ENCODE measurements at regions not wholly inside any gene's neighbourhood (a gene's known extent, or its start where the extent isn't known, plus 50 kb on each side); places are given as distances from the start of the nearest gene placed in this dataset.

DNA sequence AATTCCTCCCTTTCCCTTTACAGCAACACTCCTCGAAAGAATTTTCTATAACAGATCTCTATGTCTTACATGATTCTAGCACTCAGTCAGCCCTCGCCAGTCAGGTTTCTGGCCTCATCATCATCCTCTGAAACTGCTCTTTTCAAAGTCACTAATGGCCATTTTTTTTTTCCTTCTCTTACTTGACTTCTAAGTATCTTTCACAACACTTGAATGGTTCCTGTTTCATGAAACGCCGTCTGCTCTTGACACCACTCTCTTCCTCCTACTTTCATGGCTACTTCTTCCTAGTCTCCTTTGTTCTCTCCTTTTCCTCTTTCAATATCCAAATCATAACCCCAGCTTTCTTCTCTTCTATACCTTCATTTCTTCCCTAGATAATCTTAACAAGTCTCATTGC lies 100.5 kb upstream of the NRP1 start:
- Mint-ChIP-seq H3K27ac (no peak overlapping the region), H3K4me3 (no peak overlapping the region), H3K4me1 (no peaks in the 10 kb centered on the region), H3K27me3 (ENCODE audit: low read depth) (no peaks in the 10 kb centered on the region), H3K36me3 (ENCODE audit: insufficient read depth in 1 of 3, low read depth in 3 of 3) (no peaks in the 10 kb centered on the region), H3K9me3 (no peaks in the 10 kb centered on the region)
- Histone ChIP-seq H2BK5ac (ENCODE audit: insufficient read length, low read length) (no peak overlapping the region), H2BK12ac (ENCODE audit: insufficient read length, low read depth, low read length) (no peak overlapping the region), H2BK20ac (ENCODE audit: low read depth, low read length, poor library complexity, severe bottlenecking) (no peak overlapping the region), H4K20me1 (ENCODE audit: control insufficient read depth, insufficient read depth, insufficient read length) (no peaks in the 10 kb centered on the region), H3K4ac (ENCODE audit: low read depth, low read length) (no peak overlapping the region), H3K23ac (ENCODE audit: insufficient read length, low read depth, low read length) (no peak overlapping the region), H2BK15ac (ENCODE audit: low read depth, low read length) (no peak overlapping the region), H3K23me2 (ENCODE audit: insufficient read length, low read depth, low read length, poor library complexity, severe bottlenecking) (no peaks in the 10 kb centered on the region), H4K8ac (replicated peaks; ENCODE audit: insufficient read length, low read depth, low read length) (no peak overlapping the region), H3K79me2 (ENCODE audit: insufficient read depth, low read length) (no peaks in the 10 kb centered on the region), H4K91ac (ENCODE audit: insufficient read length, low read depth, low read length) (no peak overlapping the region), H3K27ac (ENCODE audit: insufficient read length, low read depth, low read length) (no peak overlapping the region), H3K79me1 (ENCODE audit: insufficient read depth, low read depth, low read length, poor library complexity, severe bottlenecking) (no peaks in the 10 kb centered on the region), H3K18ac (ENCODE audit: insufficient read length, low read depth, low read length) (no peak overlapping the region), H3K14ac (ENCODE audit: insufficient read depth, low read length) (no peak overlapping the region), H3K9ac (ENCODE audit: extremely low read depth, insufficient read length, low read length) (no peak overlapping the region), H2BK120ac (ENCODE audit: low read depth, low read length, poor library complexity, severe bottlenecking) (no peak overlapping the region), H3K9me3 (ENCODE audit: control insufficient read depth, low read depth, low read length) (no peaks in the 10 kb centered on the region), H3T11ph (ENCODE audit: low read length) (no peak overlapping the region), H3K27me3 (ENCODE audit: insufficient read depth, low read length) (no peaks in the 10 kb centered on the region), H3K4me1 (ENCODE audit: insufficient read depth, low read length) (no peaks in the 10 kb centered on the region), H2AFZ (ENCODE audit: low read length) (no peak overlapping the region), H4K5ac (ENCODE audit: insufficient read length, low read depth, low read length) (no peak overlapping the region), H2AK5ac (ENCODE audit: insufficient read length, low read length) (no peak overlapping the region), H3K4me2 (ENCODE audit: insufficient read depth, insufficient read length, low read length) (no peak overlapping the region), H3K56ac (ENCODE audit: insufficient read length, low read depth, low read length) (no peak overlapping the region)
- no CpG with 5 or more reads among the region's 4 CpGs for WGBS (ENCODE audit: extremely low coverage, insufficient read length, low lambda C conversion rate)
- DNase-seq: no peak
- TF ChIP-seq CTCF (conservative IDR thresholded peaks at IDR 0.05): no peak

Measured in H9 (cell line).